Transverse colon (tissue), 4 donors: ENCODE measurements at regions not wholly inside any gene's neighbourhood (a gene's known extent, or its start where the extent isn't known, plus 50 kb on each side); places are given as distances from the start of the nearest gene placed in this dataset.

Source experiments
- DNase-seq: peaks from one replicate; pipeline ENCODE4 v3.0.0-alpha.2; 2019
- H3K27ac ChIP-seq, 4 donors: fragments of 200-600 bp; sonication (generic); 2 replicates each; pipeline ENCODE4 v1.5.1; 2016 to 2018; ENCODE audit warnings: inconsistent platforms in 4 of 4
- H3K27me3 ChIP-seq: fragments of 200-600 bp; sonication (generic); 2 replicates; pipeline ENCODE4 v1.5.1; 2017; ENCODE audit warnings: inconsistent platforms
- H3K36me3 ChIP-seq, 4 donors: fragments of 200-600 bp; sonication (generic); 2 replicates each; pipeline ENCODE4 v1.5.1; 2017 to 2019; ENCODE audit warnings: inconsistent platforms in 4 of 4
- H3K4me1 ChIP-seq, 4 donors: fragments of 200-600 bp; sonication (generic); 2 replicates each; pipeline ENCODE4 v1.5.1; 2017 to 2020; ENCODE audit warnings: inconsistent platforms in 4 of 4
- H3K4me3 ChIP-seq, 4 donors: fragments of 200-600 bp; sonication (generic); 1 replicate in 1 of 4; 2 replicates in 3 of 4; pipeline versions ENCODE4 v1.5.1 to v1.6.1; 2017 to 2019; ENCODE audit warnings: inconsistent platforms in 4 of 4
- H3K9me3 ChIP-seq, 2 donors: fragments of 200-600 bp; sonication (generic); 2 replicates each; pipeline ENCODE4 v1.5.1; 2017 to 2019; ENCODE audit warnings: inconsistent platforms in 2 of 2
- EP300 ChIP-seq: sonication (generic); formaldehyde crosslinking; IDR thresholded peaks from one replicate; pipeline ENCODE4 v1.6.1; 2017; ENCODE audit warnings: antibody characterized with exemption, low read depth
- POLR2A ChIP-seq: fragments of 450-650 bp; IDR thresholded peaks from one replicate; pipeline ENCODE4 v1.6.1; 2016; ENCODE audit warnings: antibody characterized with exemption, mild to moderate bottlenecking, moderate library complexity
- POLR2AphosphoS5 ChIP-seq, 3 donors: sonication (generic); formaldehyde crosslinking; IDR thresholded peaks; one replicate each; pipeline ENCODE4 v1.6.1; 2016; ENCODE audit warnings: antibody characterized with exemption in 3 of 3
- WGBS, 2 donors: methylation state at CpG; one replicate each; pipeline ENCODE4 v1.1.5; 2018; ENCODE audit warnings: low coverage in 1 of 2; 5-methylcytosine and 5-hydroxymethylcytosine counted together
- in situ Hi-C, 4 donors: fragments of 200-750 bp; cut with MboI; loops; one replicate each; pipeline versions ENCODE4 v1.15.0 to v1.15.1; 2017; ENCODE audit warnings: low sequenced_read_pairs in 3 of 4, low pct_ligation_motif_present in 1 of 4, low pct_unique_long_range_greater_than_20kb in 1 of 4
- intact Hi-C: fragments of 100-400 bp; cut with DNase I; formaldehyde crosslinking; loops from one replicate; pipeline ENCODE4 v1.15.1; 2023; ENCODE audit warnings: low total_unique reads
- TF ChIP-seq, protein P1 (sequence below), 5 experiments: fragments of 200-600 bp in 3 of 5; fragments of 450-650 bp in 2 of 5; sonication (generic) in 3 of 5; IDR thresholded peaks; 1 replicate in 2 of 5; 2 replicates in 3 of 5; pipeline ENCODE4 v1.5.1; 2016 to 2017; ENCODE audit warnings: antibody characterized with exemption in 5 of 5, inconsistent platforms in 3 of 5, mild to moderate bottlenecking in 2 of 5, moderate library complexity in 1 of 5

DNA sequence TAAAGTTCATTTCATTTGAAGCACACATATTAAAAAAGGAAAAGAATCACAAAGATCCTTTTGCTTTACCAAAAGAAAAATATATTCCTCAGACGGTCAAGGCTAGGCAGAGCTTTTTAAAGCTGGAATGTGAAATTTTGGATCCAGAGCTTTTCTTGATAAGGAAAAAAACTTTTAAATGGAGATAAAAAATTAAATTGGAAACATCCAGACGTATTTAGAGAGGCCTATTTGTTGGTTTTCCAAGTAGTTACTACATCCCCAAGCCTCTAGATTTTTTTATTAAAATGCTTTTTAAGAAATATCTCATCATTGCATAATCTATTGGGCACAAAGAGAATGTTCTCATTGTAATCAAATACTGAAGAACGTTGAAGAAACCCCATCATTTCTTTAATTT, 385.7 kb upstream of the CITED2 start:
- intact Hi-C loops (no loop called here), in situ Hi-C loops (loop anchor here in 1 of 4 donors (10.0 kb wide), 1 partner anchor 385 kb away; the partner anchor contains the start of gene CITED2)
- no peak overlapping the region for H3K27ac ChIP-seq
- no peak for DNase-seq
- no peak for TF ChIP-seq POLR2A
- no peak for TF ChIP-seq EP300
- TF ChIP-seq POLR2AphosphoS5 (IDR thresholded peaks at IDR 0.05): no peak
- TF ChIP-seq, protein P1, sequence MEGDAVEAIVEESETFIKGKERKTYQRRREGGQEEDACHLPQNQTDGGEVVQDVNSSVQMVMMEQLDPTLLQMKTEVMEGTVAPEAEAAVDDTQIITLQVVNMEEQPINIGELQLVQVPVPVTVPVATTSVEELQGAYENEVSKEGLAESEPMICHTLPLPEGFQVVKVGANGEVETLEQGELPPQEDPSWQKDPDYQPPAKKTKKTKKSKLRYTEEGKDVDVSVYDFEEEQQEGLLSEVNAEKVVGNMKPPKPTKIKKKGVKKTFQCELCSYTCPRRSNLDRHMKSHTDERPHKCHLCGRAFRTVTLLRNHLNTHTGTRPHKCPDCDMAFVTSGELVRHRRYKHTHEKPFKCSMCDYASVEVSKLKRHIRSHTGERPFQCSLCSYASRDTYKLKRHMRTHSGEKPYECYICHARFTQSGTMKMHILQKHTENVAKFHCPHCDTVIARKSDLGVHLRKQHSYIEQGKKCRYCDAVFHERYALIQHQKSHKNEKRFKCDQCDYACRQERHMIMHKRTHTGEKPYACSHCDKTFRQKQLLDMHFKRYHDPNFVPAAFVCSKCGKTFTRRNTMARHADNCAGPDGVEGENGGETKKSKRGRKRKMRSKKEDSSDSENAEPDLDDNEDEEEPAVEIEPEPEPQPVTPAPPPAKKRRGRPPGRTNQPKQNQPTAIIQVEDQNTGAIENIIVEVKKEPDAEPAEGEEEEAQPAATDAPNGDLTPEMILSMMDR (IDR thresholded peaks at IDR 0.05): no peak
- no peaks in the 10 kb centered on the region for H3K36me3 ChIP-seq
- no peaks in the 10 kb centered on the region for H3K9me3 ChIP-seq
- WGBS, 2 donors: 78 to 82% methylated on average over 3 of the region's 3 CpGs
- H3K27me3 ChIP-seq: no peaks in the 10 kb centered on the region
- H3K4me3 ChIP-seq: no peak overlapping the region
- peaks cover 3 to 21% (median 9%) of the 10 kb centered on the region in 4 donors for H3K4me1 ChIP-seq

DNA sequence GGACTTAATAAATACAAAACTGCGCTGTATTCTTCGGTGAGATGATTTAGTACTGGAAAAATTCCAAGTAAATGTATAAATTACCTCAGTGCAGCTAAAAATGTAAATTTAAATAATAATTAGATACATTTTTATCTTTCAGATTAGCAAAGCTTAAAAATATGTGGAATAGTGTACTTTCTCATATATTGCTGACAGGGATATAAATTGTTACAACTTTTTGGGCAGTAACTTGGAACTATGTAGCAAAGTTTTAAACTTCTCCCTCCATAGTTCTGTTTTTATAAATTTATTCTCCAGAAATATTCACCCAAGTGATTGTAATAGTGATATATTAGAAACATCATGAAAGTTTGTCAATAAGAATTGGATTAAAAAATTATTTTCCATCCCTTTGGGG, 384.6 kb upstream of the CITED2 start:
- no peaks in the 10 kb centered on the region for H3K9me3 ChIP-seq

DNA sequence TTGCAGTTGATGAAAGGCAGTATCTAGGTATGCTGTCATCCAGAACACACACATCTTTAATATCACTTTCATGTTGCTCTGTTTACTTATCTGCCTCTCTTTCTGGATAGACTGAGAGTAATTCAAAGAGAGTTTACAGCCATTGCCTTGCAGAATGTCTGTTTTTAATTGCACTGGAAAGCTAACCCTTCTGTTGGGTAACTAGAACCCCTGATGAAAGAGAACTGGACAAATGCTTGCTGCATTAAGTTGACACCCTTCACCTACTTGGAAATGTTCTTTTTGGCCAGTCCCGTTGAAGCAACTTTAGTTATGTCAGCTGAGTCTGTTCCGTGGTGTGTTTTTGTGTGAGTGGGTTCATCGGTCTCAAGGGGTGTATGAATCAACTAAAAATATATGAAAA, 383.8 kb upstream of the CITED2 start:
- Histone ChIP-seq H3K27ac (peak overlapping the region in 2 of 4 donors; percentile 3 to 59), H3K27me3 (no peaks in the 10 kb centered on the region), H3K36me3 (no peaks in the 10 kb centered on the region), H3K9me3 (no peaks in the 10 kb centered on the region), H3K4me1 (peaks cover 0 to 11% (median 0%) of the 10 kb centered on the region in 4 donors), H3K4me3 (no peak overlapping the region)
- DNase-seq: no peak
- in situ Hi-C loops (no loop called here), intact Hi-C loops (no loop called here)
- TF ChIP-seq EP300 (no peak), POLR2AphosphoS5 (IDR thresholded peaks at IDR 0.05) (peak in 2 of 3 donors; percentile 15 to 39), POLR2A (no peak)
- TF ChIP-seq, protein P1 (IDR thresholded peaks at IDR 0.05): no peak
- 58 to 73% methylated on average over 3 of the region's 3 CpGs for WGBS, 2 donors

More for the DNA sequence above, 384.6 kb upstream of the CITED2 start:
- Histone ChIP-seq H3K36me3 (no peaks in the 10 kb centered on the region), H3K27ac (no peak overlapping the region), H3K4me3 (no peak overlapping the region), H3K4me1 (peaks cover 0 to 14% (median 2%) of the 10 kb centered on the region in 4 donors), H3K27me3 (no peaks in the 10 kb centered on the region)
- in situ Hi-C loops: no loop called here
- DNase-seq: no peak
- intact Hi-C loops: no loop called here
- TF ChIP-seq, protein P1 (IDR thresholded peaks at IDR 0.05): no peak
- no peak for TF ChIP-seq POLR2AphosphoS5 (IDR thresholded peaks at IDR 0.05)
- no peak for TF ChIP-seq POLR2A
- TF ChIP-seq EP300: no peak
- 90 to 96% methylated on average over 2 of the region's 2 CpGs for WGBS, 2 donors

DNA sequence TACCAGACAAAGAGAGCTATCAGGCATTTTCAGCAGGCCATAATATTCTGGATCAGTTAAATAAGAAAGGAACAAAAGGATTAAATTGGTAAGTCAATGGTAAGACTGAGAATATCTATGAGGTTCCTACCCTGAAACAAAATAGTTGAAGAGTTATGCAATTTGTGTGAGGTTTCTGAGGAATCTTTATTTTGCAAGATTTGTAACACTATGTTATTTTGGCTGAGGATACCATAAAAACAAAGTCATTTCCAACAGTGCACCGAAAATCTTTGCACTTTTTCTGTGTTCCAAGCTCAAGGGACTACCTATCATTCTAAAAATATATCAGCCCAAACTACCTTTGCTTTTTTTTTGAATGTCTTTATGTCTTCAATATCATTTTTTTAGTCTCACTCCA, 383.3 kb upstream of the CITED2 start:
- Histone ChIP-seq H3K9me3 (no peaks in the 10 kb centered on the region), H3K36me3 (no peaks in the 10 kb centered on the region), H3K4me1 (peaks cover 0 to 11% (median 0%) of the 10 kb centered on the region in 4 donors), H3K27ac (peak overlapping the region in 2 of 4 donors; percentile 26 to 59), H3K27me3 (no peaks in the 10 kb centered on the region), H3K4me3 (no peak overlapping the region)
- no peak for DNase-seq
- TF ChIP-seq, protein P1 (IDR thresholded peaks at IDR 0.05): no peak
- TF ChIP-seq POLR2AphosphoS5 (IDR thresholded peaks at IDR 0.05): no peak
- TF ChIP-seq EP300: no peak
- in situ Hi-C loops (no loop called here), intact Hi-C loops (no loop called here)
- WGBS, 2 donors: 66 to 78% methylated on average over 1 of the region's 1 CpG
